ENCODE measurements at regions not wholly inside any gene's neighbourhood (a gene's known extent, or its start where the extent isn't known, plus 50 kb on each side); places are given as distances from the start of the nearest gene placed in this dataset.

GRCh38 chr4:162456106-162456505, 292.3 kb upstream of the FSTL5 start:
- TF ChIP-seq CTCF (IDR thresholded peaks at IDR 0.05) = no peak
- no peak for TF ChIP-seq EP300 (IDR thresholded peaks at IDR 0.05)
